GM21423 (cell line): ENCODE measurements at regions not wholly inside any gene's neighbourhood (a gene's known extent, or its start where the extent isn't known, plus 50 kb on each side); places are given as distances from the start of the nearest gene placed in this dataset.

Experiments
- ATAC-seq: cut with Tn5 transposase; IDR thresholded peaks from one replicate; pipeline ENCODE4 v1.9.1; 2021; ENCODE audit warnings: mild to moderate bottlenecking, moderate library complexity; ENCODE audit not compliant: unreplicated experiment

GRCh38 chr22:49449811-49450446 is 377.7 kb downstream of the BRD1 start:
- no peak for ATAC-seq

DNA sequence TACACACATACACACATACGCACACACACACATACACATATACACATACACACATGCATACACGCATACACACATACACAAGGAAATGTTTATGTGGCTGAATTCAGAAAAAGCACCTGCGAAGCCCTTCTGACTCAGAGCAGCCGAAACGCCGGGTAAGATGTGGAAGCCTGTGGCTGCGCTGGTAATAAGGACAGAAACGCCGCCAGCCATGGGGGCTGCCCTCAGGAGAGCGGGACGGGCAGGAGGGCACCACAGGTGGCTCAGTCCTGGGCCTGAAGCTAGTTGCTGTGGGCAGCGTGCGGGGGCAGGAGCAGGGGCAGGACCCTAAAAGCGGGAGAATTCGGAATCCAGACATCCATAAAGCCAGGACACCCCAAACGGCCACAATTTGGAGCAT is 378.3 kb downstream of the BRD1 start:
- no peak for ATAC-seq

DNA sequence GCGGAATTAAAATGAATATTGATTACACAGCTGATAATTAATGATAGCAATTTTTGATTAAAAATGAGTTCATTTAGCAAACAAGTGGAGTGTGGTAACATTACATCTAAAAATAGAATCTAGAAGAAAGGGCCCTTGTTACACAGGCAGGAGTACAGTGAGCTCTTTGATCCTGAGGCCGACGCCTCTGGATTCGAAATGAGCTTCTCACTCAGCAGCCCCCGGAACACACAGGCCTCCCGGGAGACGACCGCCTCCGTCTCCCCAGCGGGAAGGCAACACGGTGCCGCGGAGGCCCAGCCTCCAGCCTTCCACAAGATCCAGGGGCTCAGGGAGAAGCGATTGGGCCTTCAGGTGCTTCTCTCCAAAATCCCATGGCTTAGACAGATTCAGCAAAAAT is 379.1 kb downstream of the BRD1 start:
- no peak for ATAC-seq

- no peak for ATAC-seq
These were observed 379.8 kb downstream of the BRD1 start for GRCh38 chr22:49447837-49448236.

DNA sequence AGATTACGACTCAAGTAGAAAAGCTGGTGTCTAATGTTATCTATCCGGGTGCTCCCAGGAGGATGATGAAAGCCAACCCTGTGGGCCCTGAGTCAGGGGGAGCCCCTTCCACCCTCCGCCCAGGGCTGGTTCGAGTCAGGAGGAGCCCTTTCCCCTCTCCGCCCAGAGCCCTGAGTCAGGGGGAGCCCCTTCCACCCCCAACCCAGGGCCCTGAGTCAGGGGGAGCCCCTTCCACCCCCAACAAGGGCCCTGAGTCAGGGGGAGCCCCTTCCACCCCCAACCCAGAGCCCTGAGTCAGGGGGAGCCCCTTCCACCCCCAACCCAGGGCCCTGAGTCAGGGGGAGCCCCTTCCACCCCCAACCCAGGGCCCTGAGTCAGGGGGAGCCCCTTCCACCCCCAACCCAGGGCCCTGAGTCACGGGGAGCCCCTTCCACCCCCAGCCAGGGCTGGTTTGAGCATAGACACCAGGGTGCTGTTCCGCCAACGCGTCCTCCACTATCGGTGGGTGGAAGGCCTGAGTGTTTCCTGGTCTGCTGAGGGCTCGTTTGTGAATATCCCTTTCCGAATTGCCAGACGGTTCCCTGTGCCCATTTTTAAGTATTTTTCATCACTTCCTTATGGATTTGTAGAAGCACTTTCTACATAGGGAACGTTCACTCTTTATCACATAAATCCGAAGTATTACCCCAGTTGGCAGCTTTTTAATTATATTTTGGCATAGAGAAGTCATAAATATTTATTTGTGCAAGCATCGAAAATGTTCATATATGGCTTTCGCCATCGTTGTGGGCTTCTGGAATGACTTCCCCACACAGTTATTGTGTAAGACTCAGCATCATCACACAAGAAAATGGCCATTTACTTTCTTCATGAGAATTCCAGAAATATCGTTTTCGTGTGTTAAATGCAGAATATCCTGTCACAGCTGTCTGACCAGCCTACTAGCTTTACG is 380.6 kb downstream of the BRD1 start:
- ATAC-seq: no peak

GRCh38 chr22:49446145-49446758 is 381.4 kb downstream of the BRD1 start:
- no peak for ATAC-seq

DNA sequence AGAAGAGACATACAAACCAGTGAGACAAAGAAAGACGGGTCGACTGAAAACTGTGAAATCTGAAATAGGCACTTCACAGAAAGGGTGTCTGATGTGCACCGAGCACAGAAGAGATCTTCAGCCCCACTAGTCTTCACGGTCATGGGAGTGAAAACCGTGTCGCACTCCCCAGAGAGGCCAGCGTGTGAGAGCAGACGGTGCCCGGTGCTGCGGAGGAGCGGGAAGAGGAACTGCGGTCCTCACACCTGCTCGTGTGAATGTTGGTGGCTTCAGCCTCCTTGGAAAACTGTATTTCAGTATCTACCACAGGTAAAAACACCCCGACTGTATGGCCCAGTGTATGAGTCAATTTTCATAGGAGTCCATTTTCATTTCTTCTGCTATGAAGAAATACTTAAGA is 382.9 kb downstream of the BRD1 start:
- ATAC-seq: no peak

GRCh38 chr22:49440931-49441330 is 386.7 kb downstream of the BRD1 start:
- no peak for ATAC-seq

DNA sequence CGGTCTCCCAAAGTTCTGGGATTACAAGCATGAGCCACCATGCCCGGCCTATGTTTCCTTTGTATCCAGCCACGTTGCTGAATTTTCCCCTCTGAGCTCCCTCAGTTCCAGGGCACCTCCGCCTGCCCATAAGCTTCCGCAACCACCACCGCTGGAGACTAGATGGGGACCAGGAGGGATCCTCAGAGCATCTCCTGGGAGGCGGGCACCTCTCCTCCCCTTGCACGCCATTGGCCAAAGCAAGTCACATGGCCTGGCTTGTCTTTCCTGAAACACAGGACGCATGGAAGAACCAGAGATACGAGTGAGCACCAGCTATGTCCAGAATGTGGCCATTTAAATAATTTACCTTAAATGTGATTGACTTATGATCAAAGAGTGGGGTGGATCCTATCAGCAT is 388.3 kb downstream of the BRD1 start:
- no peak for ATAC-seq

DNA sequence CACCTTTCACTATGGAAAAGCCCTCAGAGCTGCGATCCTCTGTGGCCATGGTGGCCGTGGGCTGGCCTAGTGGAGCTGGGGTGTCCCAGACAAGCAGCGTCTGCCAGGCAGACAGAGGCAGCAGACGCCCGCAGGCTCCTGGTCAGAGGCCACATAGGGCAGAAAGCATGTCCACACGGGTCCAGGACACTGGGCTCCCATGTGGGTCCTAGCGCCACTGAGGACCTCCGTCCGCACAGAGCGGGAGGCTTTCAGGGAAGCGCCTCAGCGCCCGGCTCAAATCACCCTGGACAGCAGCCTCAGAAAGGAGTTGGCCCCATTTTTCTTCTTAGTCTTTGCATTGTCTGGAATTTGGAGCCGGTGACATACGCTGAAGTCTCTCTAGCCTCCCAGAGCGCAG is 389.7 kb downstream of the BRD1 start:
- ATAC-seq: no peak

GRCh38 chr22:49437356-49437755 is 390.3 kb downstream of the BRD1 start:
- ATAC-seq: no peak

DNA sequence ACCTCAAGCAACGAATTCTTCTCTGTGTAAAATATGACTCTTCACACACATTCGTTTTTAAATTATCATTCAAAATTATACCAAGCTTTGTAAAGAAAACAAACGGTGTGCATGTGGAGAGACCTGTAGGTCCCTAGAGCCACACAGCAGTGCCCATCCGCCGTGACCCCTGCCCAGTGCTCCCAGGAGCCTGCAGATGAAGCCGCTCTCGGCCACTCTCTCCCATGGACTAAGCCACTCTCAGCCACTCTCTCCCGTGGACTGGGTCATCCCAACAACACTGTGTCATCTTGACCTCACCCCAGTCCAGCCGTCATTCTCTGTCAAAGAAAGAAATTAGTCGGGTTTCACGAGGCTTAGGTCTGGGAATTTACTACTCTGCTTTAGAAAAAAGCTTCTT is 391.6 kb downstream of the BRD1 start:
- ATAC-seq: no peak

- no peak for ATAC-seq
These were observed 392.1 kb downstream of the BRD1 start for GRCh38 chr22:49435596-49435995.

DNA sequence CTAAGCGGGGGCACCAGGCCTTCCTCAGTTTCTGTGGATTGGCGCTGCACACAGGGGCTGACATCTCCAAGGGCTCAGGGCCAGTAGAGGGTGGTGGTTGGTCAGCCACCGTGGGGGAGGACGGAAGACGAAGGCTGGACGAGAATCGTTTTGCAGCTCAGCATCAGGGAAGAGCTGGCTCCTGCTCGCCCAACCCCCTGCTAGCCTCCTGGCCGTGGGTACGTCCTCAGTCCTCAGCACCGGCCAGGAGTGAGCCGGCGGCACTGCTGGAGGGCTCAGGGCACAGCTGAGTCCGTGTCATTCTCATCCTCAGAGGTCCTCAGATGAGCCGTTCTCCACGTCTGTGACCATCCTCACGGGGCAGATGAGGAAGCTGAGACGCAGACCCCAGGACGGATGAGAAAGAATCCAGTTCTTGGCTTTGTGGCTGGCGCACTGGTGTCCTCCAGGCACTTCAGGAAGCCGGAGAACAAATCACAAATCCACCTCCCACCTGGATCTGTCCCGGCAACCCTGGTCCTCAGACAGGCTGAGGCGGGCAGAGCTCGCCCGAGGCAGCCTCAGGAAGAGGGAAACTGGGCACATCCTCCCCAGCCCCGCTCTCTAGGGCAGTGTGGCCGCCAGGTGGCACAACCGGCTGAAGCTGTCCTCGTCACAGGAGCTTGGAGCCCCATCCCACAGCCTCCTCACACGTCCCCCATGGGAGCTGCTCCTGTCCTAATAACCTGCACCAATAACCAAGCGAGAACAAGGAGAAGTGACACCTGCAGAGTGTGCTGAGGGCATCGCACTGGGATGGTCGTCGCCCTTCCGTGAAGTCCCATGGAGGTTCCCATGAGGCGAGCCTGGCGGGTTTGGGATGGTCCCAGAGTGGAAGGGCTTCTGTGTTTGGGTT is 393.7 kb downstream of the BRD1 start:
- ATAC-seq: no peak

DNA sequence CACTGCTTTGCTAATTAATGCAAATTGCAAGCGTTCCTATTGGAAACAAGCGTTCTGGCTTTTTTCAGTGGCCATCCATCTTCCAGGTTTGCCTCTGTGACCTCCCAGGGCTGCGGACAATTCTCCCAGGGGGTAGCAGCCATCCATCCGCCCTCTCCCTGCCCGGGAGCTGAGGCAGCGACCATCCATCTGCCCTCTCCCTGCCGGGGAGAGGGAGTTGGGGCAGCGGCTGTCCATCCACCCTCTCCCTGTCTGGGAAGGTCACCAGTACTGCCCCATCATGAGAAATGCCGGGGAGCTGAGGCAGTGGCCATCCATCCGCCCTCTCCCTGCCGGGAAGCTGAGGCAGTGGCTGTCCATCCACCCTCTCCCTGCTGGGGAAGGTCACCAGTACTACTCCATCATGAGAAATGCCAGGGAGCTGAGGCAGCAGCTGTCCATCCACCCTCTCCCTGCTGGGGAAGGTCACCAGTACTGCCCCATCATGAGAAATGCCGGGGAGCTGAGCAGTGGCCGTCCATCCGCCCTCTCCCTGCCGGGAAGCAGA is 394.7 kb downstream of the BRD1 start:
- ATAC-seq: no peak

DNA sequence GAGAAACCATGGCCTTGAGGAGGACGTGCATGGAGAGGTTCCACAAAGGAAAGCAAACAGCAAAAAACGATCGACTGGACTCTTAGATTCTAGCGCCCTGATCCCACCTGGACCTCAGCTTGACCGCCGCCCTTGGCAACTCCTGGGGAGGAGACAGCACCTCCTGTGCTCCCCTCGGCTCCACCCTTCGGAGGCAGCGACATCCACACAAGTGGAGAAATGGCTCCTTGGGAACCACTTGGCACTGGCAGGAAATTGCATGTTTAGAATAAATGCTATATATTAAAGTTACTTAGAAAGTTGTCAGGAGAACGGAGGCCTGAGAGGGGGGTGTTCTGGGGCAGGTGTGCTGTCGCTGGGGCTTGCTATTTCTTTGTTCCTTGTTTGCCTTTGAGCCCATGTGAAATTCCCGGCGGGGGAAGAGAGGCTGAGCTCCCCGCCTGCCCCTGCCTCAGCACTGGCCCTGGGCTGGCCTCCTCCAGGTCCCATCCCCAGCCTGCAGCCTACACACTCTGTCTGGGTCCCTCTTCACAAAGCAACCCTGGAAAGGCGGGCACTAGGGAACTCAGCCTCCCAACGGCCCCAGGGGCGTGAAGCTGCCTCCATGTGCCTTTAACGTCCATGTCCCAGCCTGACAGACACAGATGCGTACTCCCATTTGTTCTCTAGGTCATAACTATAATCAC is 395.3 kb downstream of the BRD1 start:
- no peak for ATAC-seq

GRCh38 chr22:49431551-49431950 is 396.1 kb downstream of the BRD1 start:
- no peak for ATAC-seq

DNA sequence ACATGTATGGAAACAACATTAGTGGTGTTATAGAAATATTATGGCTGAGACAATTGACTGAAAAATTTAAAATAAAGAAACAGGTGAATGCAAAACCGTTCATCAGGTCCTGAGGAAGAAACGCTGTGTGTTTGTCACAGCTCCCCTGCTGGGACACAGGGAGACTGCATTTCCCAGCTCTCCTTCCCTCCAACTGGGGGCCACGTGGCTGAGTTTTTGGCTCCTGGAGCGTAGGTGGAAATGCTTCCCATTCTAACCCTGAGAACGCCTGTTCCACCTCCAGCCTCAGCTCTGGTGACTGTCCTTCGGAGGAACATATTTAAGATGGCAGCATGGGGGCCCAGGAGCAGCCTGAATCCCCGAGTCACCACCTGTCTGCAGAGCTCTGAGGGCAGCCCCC is 398.6 kb downstream of the BRD1 start:
- ATAC-seq: no peak

DNA sequence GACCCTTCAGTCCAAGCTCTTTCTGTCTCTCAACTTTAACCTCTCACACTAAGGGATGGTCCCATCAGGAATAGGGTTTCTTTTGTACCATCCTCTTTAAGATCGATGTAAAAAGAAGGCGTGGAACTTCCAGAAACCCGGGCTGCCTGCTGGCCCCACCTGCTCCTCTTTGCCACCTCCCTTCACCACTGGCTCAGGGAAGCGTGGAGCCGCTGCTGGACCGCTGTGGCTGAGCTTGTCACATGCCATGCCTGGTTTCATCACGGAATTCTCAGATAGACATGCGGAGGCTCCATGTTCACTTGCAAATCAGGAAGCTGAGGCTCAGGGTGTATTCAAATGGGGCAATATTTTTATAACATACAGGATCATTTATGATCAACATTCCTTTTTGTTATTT is 399.7 kb downstream of the BRD1 start:
- ATAC-seq: no peak

DNA sequence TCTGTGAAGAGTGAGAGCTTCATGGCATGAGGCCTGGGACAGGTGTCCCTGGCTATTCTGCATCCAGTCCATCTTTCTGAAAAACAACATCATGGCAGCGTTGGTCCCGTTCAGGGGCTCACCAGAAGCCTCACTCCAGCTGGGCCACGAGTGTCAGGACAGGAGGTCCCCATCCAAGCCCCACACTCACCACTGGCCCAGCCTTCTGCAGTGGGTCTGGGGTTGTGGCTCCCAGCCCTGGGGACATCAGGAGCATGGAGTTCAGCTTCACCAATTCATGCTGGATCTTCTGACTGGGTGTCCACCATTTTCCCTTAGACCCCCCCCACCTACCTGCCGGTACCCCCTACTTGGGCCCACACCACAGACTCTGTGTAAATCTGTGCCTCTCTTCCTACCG is 400.3 kb downstream of the BRD1 start:
- ATAC-seq: no peak
